ENCODE measurements at regions not wholly inside any gene's neighbourhood (a gene's known extent, or its start where the extent isn't known, plus 50 kb on each side); places are given as distances from the start of the nearest gene placed in this dataset.

GRCh38 chr1:14118691-14119485 is 418.9 kb downstream of the PRDM2 start:
- peaks cover 6% of the 10 kb centered on the region for H3K4me1 ChIP-seq (ENCODE audit: control insufficient read depth, extremely low read depth, insufficient read depth, low read length)
- no peak overlapping the region for H2AFZ ChIP-seq (ENCODE audit: control insufficient read depth, low read length)
- FAIRE-seq = no peak
- peaks cover 2% of the 10 kb centered on the region for H3K9me3 ChIP-seq (ENCODE audit: control insufficient read depth, low read depth, low read length)
- no peak overlapping the region for H3K4me2 ChIP-seq (ENCODE audit: control insufficient read depth, extremely low read depth, insufficient read depth, low read depth, low read length)
- H3K9me1 ChIP-seq (ENCODE audit: control insufficient read depth, extremely low read depth, insufficient read depth, low read length) = no peaks in the 10 kb centered on the region
- H3K4me3 ChIP-seq (ENCODE audit: control insufficient read depth in 2 of 3, extremely low read depth in 1 of 3, insufficient read depth in 2 of 3, low read depth in 1 of 3, low read length in 3 of 3) = no peak overlapping the region
- H3K27ac ChIP-seq (ENCODE audit: control insufficient read depth, insufficient read depth, low read length) = no peak overlapping the region
- no peak overlapping the region for H3K9ac ChIP-seq (ENCODE audit: control insufficient read depth, extremely low read depth, insufficient read depth, low read length)
- dilution Hi-C loops (cut with MboI; ENCODE audit: extremely low pct_ligation_motif_present, low sequenced_read_pairs) = no loop called here
- H3K79me2 ChIP-seq (ENCODE audit: control insufficient read depth, insufficient read depth, low read length) = no peaks in the 10 kb centered on the region
- no peak for DNase-seq (ENCODE audit: low read depth, low spot score)
- H3K36me3 ChIP-seq (ENCODE audit: control insufficient read depth in 2 of 2, extremely low read depth in 1 of 2, insufficient read depth in 2 of 2, low read length in 2 of 2) = no peaks in the 10 kb centered on the region
- H3K27me3 ChIP-seq (ENCODE audit: control insufficient read depth, extremely low read depth, insufficient read depth, low read length) = no peaks in the 10 kb centered on the region
- H4K20me1 ChIP-seq (ENCODE audit: control insufficient read depth, extremely low read depth, insufficient read depth, low read length) = no peaks in the 10 kb centered on the region
- TF ChIP-seq, protein P1, sequence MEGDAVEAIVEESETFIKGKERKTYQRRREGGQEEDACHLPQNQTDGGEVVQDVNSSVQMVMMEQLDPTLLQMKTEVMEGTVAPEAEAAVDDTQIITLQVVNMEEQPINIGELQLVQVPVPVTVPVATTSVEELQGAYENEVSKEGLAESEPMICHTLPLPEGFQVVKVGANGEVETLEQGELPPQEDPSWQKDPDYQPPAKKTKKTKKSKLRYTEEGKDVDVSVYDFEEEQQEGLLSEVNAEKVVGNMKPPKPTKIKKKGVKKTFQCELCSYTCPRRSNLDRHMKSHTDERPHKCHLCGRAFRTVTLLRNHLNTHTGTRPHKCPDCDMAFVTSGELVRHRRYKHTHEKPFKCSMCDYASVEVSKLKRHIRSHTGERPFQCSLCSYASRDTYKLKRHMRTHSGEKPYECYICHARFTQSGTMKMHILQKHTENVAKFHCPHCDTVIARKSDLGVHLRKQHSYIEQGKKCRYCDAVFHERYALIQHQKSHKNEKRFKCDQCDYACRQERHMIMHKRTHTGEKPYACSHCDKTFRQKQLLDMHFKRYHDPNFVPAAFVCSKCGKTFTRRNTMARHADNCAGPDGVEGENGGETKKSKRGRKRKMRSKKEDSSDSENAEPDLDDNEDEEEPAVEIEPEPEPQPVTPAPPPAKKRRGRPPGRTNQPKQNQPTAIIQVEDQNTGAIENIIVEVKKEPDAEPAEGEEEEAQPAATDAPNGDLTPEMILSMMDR (optimal IDR thresholded peaks at IDR 0.05 in 1 of 3, IDR thresholded peaks at IDR 0.05 in 1 of 3, conservative IDR thresholded peaks at IDR 0.05 in 1 of 3; ENCODE audit: extremely low read depth in 1 of 3, insufficient read depth in 2 of 3, low read length in 3 of 3) = no peak
- TF ChIP-seq EZH2 (IDR thresholded peaks at IDR 0.05; ENCODE audit: low read length) = no peak

GRCh38 chr1:14120895-14121294 is 420.9 kb downstream of the PRDM2 start:
- Histone ChIP-seq H3K27me3 (ENCODE audit: control insufficient read depth, extremely low read depth, insufficient read depth, low read length) (no peaks in the 10 kb centered on the region), H2AFZ (ENCODE audit: control insufficient read depth, low read length) (no peak overlapping the region), H3K27ac (ENCODE audit: control insufficient read depth, insufficient read depth, low read length) (no peak overlapping the region), H3K4me2 (ENCODE audit: control insufficient read depth, extremely low read depth, insufficient read depth, low read depth, low read length) (no peak overlapping the region), H3K9me1 (ENCODE audit: control insufficient read depth, extremely low read depth, insufficient read depth, low read length) (no peaks in the 10 kb centered on the region), H3K4me3 (ENCODE audit: control insufficient read depth in 2 of 3, extremely low read depth in 1 of 3, insufficient read depth in 2 of 3, low read depth in 1 of 3, low read length in 3 of 3) (no peak overlapping the region), H3K4me1 (ENCODE audit: control insufficient read depth, extremely low read depth, insufficient read depth, low read length) (no peaks in the 10 kb centered on the region), H3K36me3 (ENCODE audit: control insufficient read depth in 2 of 2, extremely low read depth in 1 of 2, insufficient read depth in 2 of 2, low read length in 2 of 2) (no peaks in the 10 kb centered on the region), H4K20me1 (ENCODE audit: control insufficient read depth, extremely low read depth, insufficient read depth, low read length) (no peaks in the 10 kb centered on the region), H3K79me2 (ENCODE audit: control insufficient read depth, insufficient read depth, low read length) (no peaks in the 10 kb centered on the region), H3K9ac (ENCODE audit: control insufficient read depth, extremely low read depth, insufficient read depth, low read length) (no peak overlapping the region), H3K9me3 (ENCODE audit: control insufficient read depth, low read depth, low read length) (peaks cover 2% of the 10 kb centered on the region)
- FAIRE-seq (no peak), DNase-seq (ENCODE audit: low read depth, low spot score) (no peak)
- TF ChIP-seq EZH2 (IDR thresholded peaks at IDR 0.05; ENCODE audit: low read length) = no peak
- TF ChIP-seq, protein P1 (optimal IDR thresholded peaks at IDR 0.05 in 1 of 3, IDR thresholded peaks at IDR 0.05 in 1 of 3, conservative IDR thresholded peaks at IDR 0.05 in 1 of 3; ENCODE audit: extremely low read depth in 1 of 3, insufficient read depth in 2 of 3, low read length in 3 of 3) = no peak
- dilution Hi-C loops (cut with MboI; ENCODE audit: extremely low pct_ligation_motif_present, low sequenced_read_pairs) = no loop called here
